RWPE1 (cell line): ENCODE measurements at regions not wholly inside any gene's neighbourhood (a gene's known extent, or its start where the extent isn't known, plus 50 kb on each side); places are given as distances from the start of the nearest gene placed in this dataset.

ENCODE experiments used
- CTCF ChIA-PET: fragments of 350-600 bp; sonication (Branson Sonifier 250); formaldehyde crosslinking; extraction: SDS; loops from one replicate; lab custom pipeline; 2021; lab: Yijun Ruan, JAX
- POLR2A ChIA-PET: fragments of 400-600 bp; formaldehyde crosslinking; extraction: SDS; loops from one replicate; lab custom pipeline; 2020; ENCODE audit warnings: antibody characterized with exemption; ENCODE audit not compliant: low non-redundant PET; lab: Yijun Ruan, JAX
- DNase-seq: peaks from one replicate; pipeline ENCODE4 v3.0.0; 2012; ENCODE audit warnings: low spot score
- H3K27ac ChIP-seq: fragments of 450-650 bp; 2 replicates; pipeline ENCODE4 v1.5.1; 2017
- CTCF ChIP-seq: fragments of 450-650 bp; conservative IDR thresholded peaks from 2 replicates; pipeline ENCODE4 v1.5.1; 2017; ENCODE audit warnings: low read depth, mild to moderate bottlenecking

- ChIA-PET POLR2A (no interaction called here), CTCF (interaction anchor here (0.6 to 0.9 kb wide), 3 partner anchors 12 to 281 kb away, joined by 3 read pairs; no protein-coding TSS in a partner anchor)
Measured at GRCh38 chr20:43798291-43799149, 71.7 kb upstream of the GTSF1L start.

GRCh38 chr20:43794326-43794725, 67.5 kb upstream of the GTSF1L start:
- CTCF ChIA-PET, result interaction anchor here (0.5 to 1.0 kb wide), 3 partner anchors 57 to 181 kb away, joined by 3 to 4 read pairs (median 3); no protein-coding TSS in a partner anchor
- no peak for DNase-seq
- H3K27ac ChIP-seq, result no peak overlapping the region
- TF ChIP-seq CTCF, result no peak
- POLR2A ChIA-PET, result no interaction called here

More at GRCh38 chr20:43798291-43799149, 71.7 kb upstream of the GTSF1L start:
- DNase-seq, result no peak
- TF ChIP-seq CTCF, result no peak
- H3K27ac ChIP-seq, result no peak overlapping the region

GRCh38 chr20:43789593-43789992, 62.8 kb upstream of the GTSF1L start:
- TF ChIP-seq CTCF, result no peak
- no peak for DNase-seq
- POLR2A ChIA-PET, result no interaction called here
- CTCF ChIA-PET, result interaction anchor here (0.6 kb wide), 1 partner anchor 42 kb away, joined by 3 read pairs; no protein-coding TSS in a partner anchor
- no peak overlapping the region for H3K27ac ChIP-seq

- POLR2A ChIA-PET, result no interaction called here
- CTCF ChIA-PET, result no interaction called here
- H3K27ac ChIP-seq, result no peak overlapping the region
- no peak for TF ChIP-seq CTCF
- DNase-seq, result no peak
Measured at GRCh38 chr20:43787937-43788336, 61.1 kb upstream of the GTSF1L start.

- POLR2A ChIA-PET, result no interaction called here
- TF ChIP-seq CTCF, result no peak
- no peak for DNase-seq
- CTCF ChIA-PET, result interaction anchor here (1.0 kb wide), 1 partner anchor 106 kb away, joined by 3 read pairs; no protein-coding TSS in a partner anchor
- H3K27ac ChIP-seq, result no peak overlapping the region
Measured at GRCh38 chr20:43786885-43787284, 60.1 kb upstream of the GTSF1L start.

GRCh38 chr20:43781215-43781614, 54.4 kb upstream of the GTSF1L start:
- CTCF ChIA-PET, result no interaction called here
- POLR2A ChIA-PET, result no interaction called here
- H3K27ac ChIP-seq, result no peak overlapping the region
- TF ChIP-seq CTCF, result no peak
- DNase-seq, result no peak
